Brain microvascular endothelial cell (primary cell): ENCODE measurements at regions not wholly inside any gene's neighbourhood (a gene's known extent, or its start where the extent isn't known, plus 50 kb on each side); places are given as distances from the start of the nearest gene placed in this dataset.

Experiments
- DNase-seq: peaks from one replicate; pipeline ENCODE4 v3.0.0-alpha.2; 2020
- H3K27ac ChIP-seq: fragments of 250-450 bp; sonication (Bioruptor Pico); 2 replicates; pipeline ENCODE4 v1.5.1; 2020; ENCODE audit warnings: mild to moderate bottlenecking, moderate library complexity
- H3K27me3 ChIP-seq: fragments of 250-450 bp; sonication (Bioruptor Pico); replicated peaks from 2 replicates; pipeline ENCODE4 v1.5.1; 2020; ENCODE audit warnings: mild to moderate bottlenecking
- H3K36me3 ChIP-seq: fragments of 250-450 bp; sonication (Bioruptor Pico); replicated peaks from 2 replicates; pipeline ENCODE4 v1.5.1; 2020; ENCODE audit warnings: mild to moderate bottlenecking
- H3K4me3 ChIP-seq: 2 replicates; pipeline ENCODE4 v1.5.1; 2011; ENCODE audit warnings: low read depth, mild to moderate bottlenecking, control low read depth, low read length, moderate library complexity
- CTCF ChIP-seq: IDR thresholded peaks from 2 replicates; pipeline ENCODE4 v1.5.1; 2011; ENCODE audit warnings: low read depth, mild to moderate bottlenecking, moderate library complexity, low read length, control low read depth, inconsistent platforms; ENCODE audit errors: missing control alignments
- in situ Hi-C: cut with HindIII; loops from 2 replicates; pipeline ENCODE4 v1.10.0; 2017; ENCODE audit warnings: low sequenced_read_pairs, low pct_ligation_motif_present

- Histone ChIP-seq H3K4me3 (no peak overlapping the region), H3K36me3 (no peaks in the 10 kb centered on the region), H3K27ac (no peak overlapping the region), H3K27me3 (no peaks in the 10 kb centered on the region)
- DNase-seq = no peak
- no peak for TF ChIP-seq CTCF
- in situ Hi-C loops = no loop called here
Observed at GRCh38 chr13:100837631-100838030, 163.0 kb upstream of the TMTC4 start.

GRCh38 chr13:100836711-100837110 is 162.1 kb upstream of the TMTC4 start:
- DNase-seq = peak; percentile 84
- Histone ChIP-seq H3K27me3 (no peaks in the 10 kb centered on the region), H3K4me3 (no peak overlapping the region), H3K27ac (no peak overlapping the region), H3K36me3 (no peaks in the 10 kb centered on the region)
- in situ Hi-C loops = no loop called here
- TF ChIP-seq CTCF = no peak

GRCh38 chr13:100835695-100836094 is 161.1 kb upstream of the TMTC4 start:
- Histone ChIP-seq H3K27ac (no peak overlapping the region), H3K36me3 (no peaks in the 10 kb centered on the region), H3K4me3 (no peak overlapping the region), H3K27me3 (no peaks in the 10 kb centered on the region)
- no peak for TF ChIP-seq CTCF
- in situ Hi-C loops = no loop called here
- no peak for DNase-seq

GRCh38 chr13:100833427-100833826 is 158.8 kb upstream of the TMTC4 start:
- no peak for DNase-seq
- no peaks in the 10 kb centered on the region for H3K27me3 ChIP-seq
- in situ Hi-C loops = no loop called here
- H3K36me3 ChIP-seq = no peaks in the 10 kb centered on the region
- no peak overlapping the region for H3K27ac ChIP-seq
- no peak overlapping the region for H3K4me3 ChIP-seq
- no peak for TF ChIP-seq CTCF

DNA sequence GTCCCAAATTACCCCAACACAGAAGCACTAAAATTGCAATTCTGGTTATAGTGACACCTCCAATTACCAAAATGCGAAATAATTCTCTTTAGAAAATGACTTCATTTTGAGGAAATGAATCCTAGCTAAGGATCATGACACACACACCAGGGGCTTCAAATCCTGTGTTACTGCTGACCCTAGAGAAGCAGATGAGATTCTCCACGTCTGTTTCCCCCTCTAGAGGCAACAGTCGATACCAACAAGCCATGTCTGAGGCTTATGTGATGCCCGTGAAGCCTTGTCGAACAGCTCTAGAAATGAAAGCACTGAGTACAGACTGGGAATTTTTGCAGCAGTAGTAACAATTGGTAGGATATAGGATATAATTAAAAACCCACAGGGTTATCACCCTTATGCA is 153.6 kb upstream of the TMTC4 start:
- no peak for DNase-seq
- no peaks in the 10 kb centered on the region for H3K36me3 ChIP-seq
- TF ChIP-seq CTCF = peak; percentile 57
- H3K27me3 ChIP-seq = no peaks in the 10 kb centered on the region
- in situ Hi-C loops = no loop called here
- H3K4me3 ChIP-seq = no peak overlapping the region
- H3K27ac ChIP-seq = no peak overlapping the region

GRCh38 chr13:100827489-100828176 is 153.0 kb upstream of the TMTC4 start:
- H3K36me3 ChIP-seq = no peaks in the 10 kb centered on the region
- no peak overlapping the region for H3K4me3 ChIP-seq
- in situ Hi-C loops = no loop called here
- H3K27ac ChIP-seq = no peak overlapping the region
- DNase-seq = no peak
- TF ChIP-seq CTCF = no peak
- H3K27me3 ChIP-seq = no peaks in the 10 kb centered on the region
